Kidney (tissue), 13 donors: ENCODE measurements at regions not wholly inside any gene's neighbourhood (a gene's known extent, or its start where the extent isn't known, plus 50 kb on each side); places are given as distances from the start of the nearest gene placed in this dataset.

Experiments
- DNase-seq, 5 donors: peaks; one replicate each; pipeline ENCODE4 v3.0.0-alpha.2; 2013 to 2020
- FAIRE-seq: peaks from 2 replicates; lab custom pipeline; 2012; peaks lifted over from hg19 to GRCh38; lab: Jason Lieb, UNC
- H3K27ac ChIP-seq, 2 donors: one replicate each; pipeline ENCODE4 v1.7.0; 2013; ENCODE audit warnings: low read depth in 2 of 2, low read length in 2 of 2, inconsistent platforms in 1 of 2
- H3K27me3 ChIP-seq: one replicate; pipeline ENCODE4 v1.7.1; 2013; ENCODE audit warnings: low read length, inconsistent platforms; ENCODE audit not compliant: control insufficient read depth, insufficient read depth
- H3K36me3 ChIP-seq, 3 donors: one replicate each; pipeline versions ENCODE4 v1.7.0 to v1.7.1; 2013; ENCODE audit warnings: low read length in 3 of 3, control low read depth in 1 of 3, inconsistent platforms in 1 of 3; ENCODE audit not compliant: insufficient read depth in 3 of 3, control insufficient read depth in 2 of 3
- H3K4me1 ChIP-seq, 3 donors: one replicate each; pipeline versions ENCODE4 v1.7.0 to v1.7.1; 2013; ENCODE audit warnings: low read length in 3 of 3, inconsistent platforms in 1 of 3, low read depth in 1 of 3; ENCODE audit not compliant: control insufficient read depth in 2 of 3, insufficient read depth in 2 of 3
- H3K4me3 ChIP-seq, 3 donors: one replicate each; pipeline versions ENCODE4 v1.7.0 to v1.8.1; 2013; ENCODE audit warnings: low read length in 3 of 3, control low read depth in 1 of 3, inconsistent platforms in 1 of 3
- H3K9ac ChIP-seq, 3 donors: one replicate each; pipeline versions ENCODE4 v1.7.0 to v1.7.1; 2013; ENCODE audit warnings: low read length in 3 of 3, control low read depth in 1 of 3, inconsistent platforms in 1 of 3
- H3K9me3 ChIP-seq, 3 donors: one replicate each; pipeline versions ENCODE4 v1.7.0 to v1.7.1; 2013; ENCODE audit warnings: low read length in 3 of 3, control low read depth in 1 of 3, inconsistent platforms in 1 of 3; ENCODE audit not compliant: control insufficient read depth in 2 of 3, insufficient read depth in 1 of 3
- intact Hi-C: fragments of 100-400 bp; cut with DNase I; formaldehyde crosslinking; loops from one replicate; pipeline ENCODE4 v1.11.1; 2022
- TF ChIP-seq, protein P1 (sequence below): IDR thresholded peaks from 3 replicates; pipeline ENCODE4 v1.5.1; 2012; ENCODE audit warnings: mild to moderate bottlenecking, moderate library complexity, borderline replicate concordance; ENCODE audit not compliant: insufficient read depth; ENCODE audit errors: extremely low read depth
- donor health status: control.
- donor health status: control.
- donor health status: control.
- donor health status: control.
- donor health status: control.
- donor health status: DM: yes; HTN: yes; CAD: no.
- donor health status: Normal renal cell carcinoma (clear cell type).

DNA sequence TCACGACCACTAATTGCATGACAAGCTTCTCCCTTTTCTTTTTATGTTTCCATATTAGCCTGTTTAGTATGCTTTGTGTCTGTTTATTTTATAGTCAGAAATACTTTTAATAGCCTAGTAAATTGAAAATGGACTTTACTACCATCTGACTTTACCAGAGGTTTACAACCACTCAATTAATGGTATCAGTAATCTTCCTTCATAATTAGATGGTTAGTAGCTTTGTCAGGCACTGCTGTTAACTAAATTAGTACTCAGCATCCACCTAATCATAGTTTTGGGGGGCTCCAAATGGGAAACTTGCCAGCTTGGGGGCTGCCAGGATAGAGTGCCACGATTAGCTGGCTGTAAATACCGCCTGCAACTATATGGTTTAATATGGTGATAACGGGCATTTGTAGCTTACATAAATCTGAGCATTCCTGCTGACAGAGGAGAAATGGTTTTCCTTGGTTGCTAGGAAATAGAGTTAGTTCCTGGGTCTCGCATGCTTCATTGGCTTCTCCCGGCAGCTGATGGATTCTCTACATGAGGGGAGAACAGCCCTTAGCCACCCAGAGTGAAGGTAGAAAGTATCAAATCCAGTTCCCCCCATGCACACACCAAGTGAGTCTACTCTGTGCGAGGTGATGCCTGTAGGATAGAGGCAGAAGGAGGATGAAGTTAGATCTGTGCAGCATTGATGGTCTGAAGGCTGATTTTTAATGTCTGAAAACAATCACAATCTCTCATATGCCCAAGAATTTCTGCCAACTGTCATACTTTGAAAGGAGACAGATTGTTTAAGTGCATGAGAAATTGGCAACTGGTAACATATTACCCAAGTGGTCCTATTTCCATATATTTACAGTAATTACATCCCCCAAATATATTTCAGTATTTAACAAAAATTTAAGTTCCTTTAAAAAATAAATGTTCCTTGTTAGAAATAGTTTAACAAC, 326.6 kb upstream of the PROK2 start:
- H3K4me3 ChIP-seq = no peak overlapping the region
- TF ChIP-seq, protein P1, sequence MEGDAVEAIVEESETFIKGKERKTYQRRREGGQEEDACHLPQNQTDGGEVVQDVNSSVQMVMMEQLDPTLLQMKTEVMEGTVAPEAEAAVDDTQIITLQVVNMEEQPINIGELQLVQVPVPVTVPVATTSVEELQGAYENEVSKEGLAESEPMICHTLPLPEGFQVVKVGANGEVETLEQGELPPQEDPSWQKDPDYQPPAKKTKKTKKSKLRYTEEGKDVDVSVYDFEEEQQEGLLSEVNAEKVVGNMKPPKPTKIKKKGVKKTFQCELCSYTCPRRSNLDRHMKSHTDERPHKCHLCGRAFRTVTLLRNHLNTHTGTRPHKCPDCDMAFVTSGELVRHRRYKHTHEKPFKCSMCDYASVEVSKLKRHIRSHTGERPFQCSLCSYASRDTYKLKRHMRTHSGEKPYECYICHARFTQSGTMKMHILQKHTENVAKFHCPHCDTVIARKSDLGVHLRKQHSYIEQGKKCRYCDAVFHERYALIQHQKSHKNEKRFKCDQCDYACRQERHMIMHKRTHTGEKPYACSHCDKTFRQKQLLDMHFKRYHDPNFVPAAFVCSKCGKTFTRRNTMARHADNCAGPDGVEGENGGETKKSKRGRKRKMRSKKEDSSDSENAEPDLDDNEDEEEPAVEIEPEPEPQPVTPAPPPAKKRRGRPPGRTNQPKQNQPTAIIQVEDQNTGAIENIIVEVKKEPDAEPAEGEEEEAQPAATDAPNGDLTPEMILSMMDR = no peak
- no peak overlapping the region for H3K9ac ChIP-seq
- intact Hi-C loops = no loop called here
- H3K27me3 ChIP-seq = no peaks in the 10 kb centered on the region
- no peak for FAIRE-seq
- H3K4me1 ChIP-seq = no peaks in the 10 kb centered on the region
- peak in 3 of 5 donors; percentile 38 to 62 (median 51) for DNase-seq
- no peaks in the 10 kb centered on the region for H3K9me3 ChIP-seq
- H3K27ac ChIP-seq = no peak overlapping the region
- H3K36me3 ChIP-seq = no peaks in the 10 kb centered on the region

- Histone ChIP-seq H3K9ac (no peak overlapping the region), H3K9me3 (no peaks in the 10 kb centered on the region), H3K36me3 (no peaks in the 10 kb centered on the region), H3K27ac (no peak overlapping the region), H3K4me1 (no peaks in the 10 kb centered on the region), H3K4me3 (no peak overlapping the region), H3K27me3 (no peaks in the 10 kb centered on the region)
- no peak for DNase-seq
- FAIRE-seq = no peak
- TF ChIP-seq, protein P1 = no peak
- intact Hi-C loops = no loop called here
Measured at GRCh38 chr3:72109327-72110259, 324.6 kb upstream of the PROK2 start.

- intact Hi-C loops = no loop called here
- H3K4me3 ChIP-seq = no peak overlapping the region
- H3K9me3 ChIP-seq = no peaks in the 10 kb centered on the region
- FAIRE-seq = no peak
- H3K27me3 ChIP-seq = peaks cover 5% of the 10 kb centered on the region
- peaks cover 0 to 4% (median 2%) of the 10 kb centered on the region in 3 donors for H3K4me1 ChIP-seq
- no peak overlapping the region for H3K9ac ChIP-seq
- no peak for DNase-seq
- TF ChIP-seq, protein P1 = no peak
- no peak overlapping the region for H3K27ac ChIP-seq
- no peaks in the 10 kb centered on the region for H3K36me3 ChIP-seq
Measured at GRCh38 chr3:72105306-72105705, 320.4 kb upstream of the PROK2 start.
